Putamen (tissue), 1 donor: ENCODE measurements at regions not wholly inside any gene's neighbourhood (a gene's known extent, or its start where the extent isn't known, plus 50 kb on each side); places are given as distances from the start of the nearest gene placed in this dataset.
"Not testable (repeated sequence)": the region's sequence is repeated elsewhere in the genome, so short reads cannot be mapped to it uniquely, and the experiment has no call there.

Experiments used
- DNase-seq: peaks from one replicate; pipeline ENCODE4 v3.0.0-alpha.2; 2016; ENCODE audit warnings: low spot score

- DNase-seq, result no peak
Measured at GRCh38 chr7:9071160-9071762, 637.9 kb downstream of the NXPH1 start.

- not testable (repeated sequence) for DNase-seq
Measured at GRCh38 chr7:9075774-9076173, 642.4 kb downstream of the NXPH1 start.

- DNase-seq, result no peak
Measured at GRCh38 chr7:9082203-9082602, 648.8 kb downstream of the NXPH1 start.

GRCh38 chr7:9083837-9084236 lies 650.4 kb downstream of the NXPH1 start:
- no peak for DNase-seq

- DNase-seq, result no peak
Measured at GRCh38 chr7:9091282-9091681, 657.9 kb downstream of the NXPH1 start.

- DNase-seq, result no peak
Measured at GRCh38 chr7:9097565-9098060, 664.2 kb downstream of the NXPH1 start.

- DNase-seq, result no peak
Measured at GRCh38 chr7:9100289-9100688, 666.9 kb downstream of the NXPH1 start.

- DNase-seq, result no peak
Measured at GRCh38 chr7:9102846-9103245, 669.4 kb downstream of the NXPH1 start.

GRCh38 chr7:9106747-9107146 lies 673.3 kb downstream of the NXPH1 start:
- no peak for DNase-seq

- DNase-seq, result no peak
Measured at GRCh38 chr7:9120331-9120730, 686.9 kb downstream of the NXPH1 start.

- no peak for DNase-seq
Measured at GRCh38 chr7:9124320-9124719, 690.9 kb downstream of the NXPH1 start.

- no peak for DNase-seq
Measured at GRCh38 chr7:9125246-9125645, 691.8 kb downstream of the NXPH1 start.

- DNase-seq, result no peak
Measured at GRCh38 chr7:9127901-9128300, 694.5 kb downstream of the NXPH1 start.

- DNase-seq, result no peak
Measured at GRCh38 chr7:9148687-9149086, 715.3 kb downstream of the NXPH1 start.

GRCh38 chr7:9149499-9150082 lies 716.2 kb downstream of the NXPH1 start:
- DNase-seq, result no peak

- DNase-seq, result not testable (repeated sequence)
Measured at GRCh38 chr7:9163691-9164090, 730.3 kb downstream of the NXPH1 start.

- DNase-seq, result peak; percentile 1
Measured at GRCh38 chr7:9175871-9176270, 742.5 kb downstream of the NXPH1 start.

- no peak for DNase-seq
Measured at GRCh38 chr7:9181356-9181755, 747.9 kb downstream of the NXPH1 start.

- no peak for DNase-seq
Measured at GRCh38 chr7:9186730-9187129, 753.3 kb downstream of the NXPH1 start.

- DNase-seq, result no peak
Measured at GRCh38 chr7:9189703-9190102, 756.3 kb downstream of the NXPH1 start.

GRCh38 chr7:9192969-9193368 lies 759.6 kb downstream of the NXPH1 start:
- no peak for DNase-seq

- DNase-seq, result no peak
Measured at GRCh38 chr7:9200626-9201025, 767.2 kb downstream of the NXPH1 start.

- no peak for DNase-seq
Measured at GRCh38 chr7:9201928-9202327, 768.5 kb downstream of the NXPH1 start.

GRCh38 chr7:9204571-9204970 lies 771.2 kb downstream of the NXPH1 start:
- DNase-seq, result no peak
